Neural progenitor cell (in vitro differentiated cells): ENCODE measurements at regions not wholly inside any gene's neighbourhood (a gene's known extent, or its start where the extent isn't known, plus 50 kb on each side); places are given as distances from the start of the nearest gene placed in this dataset.

Experiments used
- DNase-seq: peaks from one replicate; pipeline ENCODE4 v3.0.0-alpha.2; 2016; ENCODE audit warnings: low spot score
- H2AFZ ChIP-seq: fragments of 200-600 bp; sonication (generic); replicated peaks from 2 replicates; pipeline ENCODE4 v1.6.1; 2016; ENCODE audit warnings: antibody characterized with exemption
- H3F3A ChIP-seq: fragments of 200-600 bp; sonication (generic); 2 replicates; pipeline ENCODE4 v1.6.1; 2016; ENCODE audit warnings: antibody characterized with exemption, low read depth
- H3K27ac ChIP-seq: fragments of 200-600 bp; sonication (generic); 2 replicates; pipeline ENCODE4 v1.5.1; 2016; ENCODE audit warnings: mild to moderate bottlenecking
- H3K27me3 ChIP-seq: fragments of 200-600 bp; sonication (generic); 2 replicates; pipeline ENCODE4 v1.6.1; 2016; ENCODE audit warnings: mild to moderate bottlenecking, moderate library complexity
- H3K36me3 ChIP-seq: fragments of 200-600 bp; sonication (generic); 2 replicates; pipeline ENCODE4 v1.5.1; 2016
- H3K4me1 ChIP-seq: fragments of 200-600 bp; sonication (generic); 2 replicates; pipeline ENCODE4 v1.6.1; 2016; ENCODE audit warnings: mixed run types
- H3K4me2 ChIP-seq: fragments of 200-600 bp; sonication (generic); 2 replicates; pipeline ENCODE4 v1.6.1; 2016
- H3K4me3 ChIP-seq: fragments of 200-600 bp; sonication (generic); 2 replicates; pipeline ENCODE4 v1.5.1; 2016
- H3K79me2 ChIP-seq: fragments of 200-600 bp; sonication (generic); 2 replicates; pipeline ENCODE4 v1.6.1; 2016; ENCODE audit warnings: low read depth
- H3K9ac ChIP-seq: fragments of 200-600 bp; sonication (generic); 2 replicates; pipeline ENCODE4 v1.6.1; 2016
- H3K9me3 ChIP-seq: fragments of 200-600 bp; sonication (generic); 2 replicates; pipeline ENCODE4 v1.5.1; 2016; ENCODE audit warnings: low read depth
- H4K20me1 ChIP-seq: fragments of 200-600 bp; sonication (generic); 2 replicates; pipeline ENCODE4 v1.6.1; 2016; ENCODE audit warnings: low read depth
- H3K27ac Mint-ChIP-seq: 3 replicates; pipeline ENCODE4 v1.8.0; 2021; ENCODE audit warnings: mixed read lengths
- H3K27me3 Mint-ChIP-seq: 2 replicates; pipeline ENCODE4 v1.8.0; 2022; ENCODE audit warnings: low read depth, mild to moderate bottlenecking, inconsistent platforms, moderate library complexity, mixed read lengths; ENCODE audit not compliant: insufficient read depth
- H3K36me3 Mint-ChIP-seq: 3 replicates; pipeline ENCODE4 v1.8.0; 2021; ENCODE audit warnings: mixed read lengths
- H3K4me1 Mint-ChIP-seq: 3 replicates; pipeline ENCODE4 v1.8.0; 2021; ENCODE audit warnings: mixed read lengths
- H3K4me3 Mint-ChIP-seq: 3 replicates; pipeline ENCODE4 v1.8.0; 2021; ENCODE audit warnings: mild to moderate bottlenecking, moderate library complexity, mixed read lengths
- H3K9me3 Mint-ChIP-seq: 3 replicates; pipeline ENCODE4 v1.8.0; 2020; ENCODE audit warnings: mixed read lengths
- CTCF ChIP-seq: fragments of 200-600 bp; sonication (generic); IDR thresholded peaks from 2 replicates; pipeline ENCODE4 v1.5.1; 2017; ENCODE audit warnings: antibody characterized with exemption, mild to moderate bottlenecking
- EZH2 ChIP-seq: fragments of 200-600 bp; sonication (generic); IDR thresholded peaks from 2 replicates; pipeline ENCODE4 v1.6.1; 2017; ENCODE audit warnings: antibody characterized with exemption, mild to moderate bottlenecking, moderate library complexity
- EZH2phosphoT487 ChIP-seq: fragments of 200-600 bp; sonication (generic); IDR thresholded peaks from 2 replicates; pipeline ENCODE4 v1.6.1; 2017; ENCODE audit warnings: antibody characterized with exemption

- no peak for DNase-seq
- no peak overlapping the region for H2AFZ ChIP-seq
- no peaks in the 10 kb centered on the region for H3K79me2 ChIP-seq
- no peaks in the 10 kb centered on the region for H3K36me3 ChIP-seq
- H3K9ac ChIP-seq, result no peak overlapping the region
- H3F3A ChIP-seq, result no peaks in the 10 kb centered on the region
- no peaks in the 10 kb centered on the region for H3K9me3 ChIP-seq
- no peaks in the 10 kb centered on the region for H3K27me3 Mint-ChIP-seq
- no peak for TF ChIP-seq EZH2
- no peak for TF ChIP-seq EZH2phosphoT487
- TF ChIP-seq CTCF, result no peak
- H3K9me3 Mint-ChIP-seq, result no peaks in the 10 kb centered on the region
- no peaks in the 10 kb centered on the region for H3K36me3 Mint-ChIP-seq
- peaks cover 5% of the 10 kb centered on the region for H3K4me1 ChIP-seq
- no peak overlapping the region for H3K27ac Mint-ChIP-seq
- no peaks in the 10 kb centered on the region for H3K27me3 ChIP-seq
- no peak overlapping the region for H3K4me3 Mint-ChIP-seq
- H3K4me1 Mint-ChIP-seq, result peaks cover 3% of the 10 kb centered on the region
- no peak overlapping the region for H3K27ac ChIP-seq
- no peak overlapping the region for H3K4me2 ChIP-seq
- no peak overlapping the region for H3K4me3 ChIP-seq
- H4K20me1 ChIP-seq, result no peaks in the 10 kb centered on the region
Measured at GRCh38 chr2:150162241-150162942, 325.1 kb downstream of the RND3 start.

- H3K27ac Mint-ChIP-seq, result no peak overlapping the region
- H3K4me2 ChIP-seq, result no peak overlapping the region
- H3K27me3 Mint-ChIP-seq, result no peaks in the 10 kb centered on the region
Measured at GRCh38 chr2:150160058-150160457, 327.4 kb downstream of the RND3 start.

GRCh38 chr2:150159300-150159699 lies 328.2 kb downstream of the RND3 start:
- Histone ChIP-seq H3K9ac (no peak overlapping the region), H3F3A (no peaks in the 10 kb centered on the region), H3K36me3 (no peaks in the 10 kb centered on the region), H4K20me1 (no peaks in the 10 kb centered on the region), H3K27me3 (no peaks in the 10 kb centered on the region), H3K4me3 (no peak overlapping the region), H3K4me1 (peaks cover 5% of the 10 kb centered on the region), H3K27ac (no peak overlapping the region), H3K4me2 (no peak overlapping the region), H2AFZ (no peak overlapping the region), H3K79me2 (no peaks in the 10 kb centered on the region), H3K9me3 (no peaks in the 10 kb centered on the region)
- Mint-ChIP-seq H3K27ac (no peak overlapping the region), H3K4me1 (peaks cover 3% of the 10 kb centered on the region), H3K9me3 (no peaks in the 10 kb centered on the region), H3K36me3 (no peaks in the 10 kb centered on the region), H3K4me3 (no peak overlapping the region), H3K27me3 (no peaks in the 10 kb centered on the region)
- TF ChIP-seq CTCF, result no peak
- no peak for TF ChIP-seq EZH2phosphoT487
- no peak for TF ChIP-seq EZH2
- no peak for DNase-seq

More at GRCh38 chr2:150160058-150160457, 327.4 kb downstream of the RND3 start:
- H3K27me3 ChIP-seq, result no peaks in the 10 kb centered on the region
- H3K9ac ChIP-seq, result no peak overlapping the region
- H3K27ac ChIP-seq, result no peak overlapping the region
- H4K20me1 ChIP-seq, result no peaks in the 10 kb centered on the region
- DNase-seq, result no peak
- peaks cover 3% of the 10 kb centered on the region for H3K4me1 Mint-ChIP-seq
- H3K4me3 Mint-ChIP-seq, result no peak overlapping the region
- peaks cover 5% of the 10 kb centered on the region for H3K4me1 ChIP-seq
- no peaks in the 10 kb centered on the region for H3K36me3 ChIP-seq
- H3K9me3 ChIP-seq, result no peaks in the 10 kb centered on the region
- H3K36me3 Mint-ChIP-seq, result no peaks in the 10 kb centered on the region
- no peak overlapping the region for H3K4me3 ChIP-seq
- no peaks in the 10 kb centered on the region for H3K79me2 ChIP-seq
- H3F3A ChIP-seq, result no peaks in the 10 kb centered on the region
- peak overlapping the region; percentile 3 for H2AFZ ChIP-seq
- TF ChIP-seq EZH2phosphoT487, result no peak
- TF ChIP-seq EZH2, result no peak
- TF ChIP-seq CTCF, result no peak
- no peaks in the 10 kb centered on the region for H3K9me3 Mint-ChIP-seq
